ENCODE measurements at regions not wholly inside any gene's neighbourhood (a gene's known extent, or its start where the extent isn't known, plus 50 kb on each side); places are given as distances from the start of the nearest gene placed in this dataset.
"Not testable (repeated sequence)": the region's sequence is repeated elsewhere in the genome, so short reads cannot be mapped to it uniquely, and the experiment has no call there.

- TF ChIP-seq CTCF (IDR thresholded peaks at IDR 0.05; ENCODE audit: poor library complexity); EZH2 (IDR thresholded peaks at IDR 0.05; ENCODE audit: borderline replicate concordance); EZH2phosphoT487 (IDR thresholded peaks at IDR 0.05; ENCODE audit: low read depth, severe bottlenecking, unreplicated experiment): not testable (repeated sequence)
These were observed 94.3 kb downstream of the ETS2 start for GRCh38 chr21:38899985-38900384.
